Endothelial cell of umbilical vein (primary cell): ENCODE measurements at regions not wholly inside any gene's neighbourhood (a gene's known extent, or its start where the extent isn't known, plus 50 kb on each side); places are given as distances from the start of the nearest gene placed in this dataset.

Source experiments
- BruUV-seq: library from RNA; stranded (reverse); fragments of 400-500 nt; replicated peaks from 2 replicates; lab custom pipeline; 2021; lab: Mats Ljungman, UMichigan
- CTCF ChIA-PET: fragments of 300-600, 350-600 bp; sonication (Branson Sonifier 250); formaldehyde crosslinking; loops from one replicate; lab custom pipeline; 2021; ENCODE audit warnings: antibody characterized with exemption, inconsistent platforms; lab: Charles Lee
- POLR2A ChIA-PET: fragments of 300-600, 350-600 bp; sonication (Branson Sonifier 250); formaldehyde crosslinking; loops from one replicate; lab custom pipeline; 2021; ENCODE audit warnings: antibody characterized with exemption, inconsistent platforms; lab: Charles Lee
- DNase-seq: peaks from one replicate; pipeline ENCODE4 v3.0.0-alpha.2; 2011; ENCODE audit warnings: low read depth, low spot score
- FAIRE-seq: peaks from 2 replicates; lab custom pipeline; 2011; peaks lifted over from hg19 to GRCh38; lab: Jason Lieb, UNC
- H2AFZ ChIP-seq: 2 replicates; pipeline ENCODE4 v1.6.0; 2012; ENCODE audit warnings: low read depth, low read length, control low read depth, inconsistent platforms
- H3K27ac ChIP-seq: 2 replicates; pipeline ENCODE4 v1.5.1; 2011; ENCODE audit warnings: low read depth, mild to moderate bottlenecking, control low read depth, low read length, moderate library complexity; ENCODE audit not compliant: insufficient read depth
- H3K27me3 ChIP-seq, 2 experiments: 2 replicates each; pipeline versions ENCODE4 v1.6.0 to v1.6.1; 2011; ENCODE audit warnings: low read length in 2 of 2, mixed read lengths in 1 of 2; ENCODE audit not compliant: control insufficient read depth in 2 of 2, insufficient read depth in 2 of 2
- H3K36me3 ChIP-seq, 2 experiments: 2 replicates in 1 of 2; 3 replicates in 1 of 2; pipeline ENCODE4 v1.5.1; 2011; ENCODE audit warnings: low read length in 2 of 2, mild to moderate bottlenecking in 1 of 2, moderate library complexity in 1 of 2; ENCODE audit not compliant: control insufficient read depth in 2 of 2, insufficient read depth in 2 of 2; ENCODE audit errors: extremely low read depth in 1 of 2
- H3K4me1 ChIP-seq: 3 replicates; pipeline ENCODE4 v1.5.1; 2011; ENCODE audit warnings: mild to moderate bottlenecking, low read length; ENCODE audit not compliant: control insufficient read depth, insufficient read depth; ENCODE audit errors: extremely low read depth
- H3K4me2 ChIP-seq: 2 replicates; pipeline ENCODE4 v1.6.1; 2011; ENCODE audit warnings: low read length, control low read depth, mixed read lengths; ENCODE audit not compliant: insufficient read depth
- H3K4me3 ChIP-seq, 3 experiments: fragments of 200-600 bp in 1 of 3; sonication (generic), shearing (Covaris generic) in 1 of 3; replicated peaks in 1 of 3; 2 replicates each; pipeline ENCODE4 v1.5.1; 2011 to 2016; ENCODE audit warnings: control low read depth in 3 of 3, low read length in 3 of 3, mild to moderate bottlenecking in 2 of 3, inconsistent platforms in 1 of 3, low read depth in 1 of 3, moderate library complexity in 1 of 3; ENCODE audit not compliant: insufficient read depth in 1 of 3
- H3K79me2 ChIP-seq: 2 replicates; pipeline ENCODE4 v1.6.0; 2012; ENCODE audit warnings: low read length, inconsistent platforms; ENCODE audit not compliant: control insufficient read depth, insufficient read depth
- H3K9ac ChIP-seq: replicated peaks from 2 replicates; pipeline ENCODE3; 2011; ENCODE audit warnings: low read length, control low read depth; ENCODE audit not compliant: insufficient read depth; ENCODE audit errors: extremely low read depth
- H3K9me1 ChIP-seq: replicated peaks from 3 replicates; pipeline ENCODE4 v1.6.0; 2011; ENCODE audit warnings: mild to moderate bottlenecking, low read length; ENCODE audit not compliant: control insufficient read depth, insufficient read depth; ENCODE audit errors: extremely low read depth
- H3K9me3 ChIP-seq: replicated peaks from 2 replicates; pipeline ENCODE4 v1.5.1; 2012; ENCODE audit warnings: low read length, inconsistent platforms; ENCODE audit not compliant: control insufficient read depth, insufficient read depth
- H4K20me1 ChIP-seq: replicated peaks from 2 replicates; pipeline ENCODE3; 2011; ENCODE audit warnings: mild to moderate bottlenecking, low read length; ENCODE audit not compliant: control insufficient read depth, insufficient read depth; ENCODE audit errors: extremely low read depth
- EZH2 ChIP-seq: IDR thresholded peaks from 2 replicates; pipeline ENCODE4 v1.6.1; 2012; ENCODE audit warnings: borderline replicate concordance, low read depth, mild to moderate bottlenecking, moderate library complexity, low read length, inconsistent platforms; ENCODE audit not compliant: severe bottlenecking
- FOS ChIP-seq: IDR thresholded peaks from 2 replicates; pipeline ENCODE4 v1.6.1; 2011; ENCODE audit warnings: mild to moderate bottlenecking, low read length, moderate library complexity, borderline replicate concordance; ENCODE audit not compliant: insufficient read depth
- GATA2 ChIP-seq: IDR thresholded peaks from 2 replicates; pipeline ENCODE4 v1.7.0; 2011; ENCODE audit warnings: low read depth, mild to moderate bottlenecking, moderate library complexity, mixed read lengths, low read length; ENCODE audit not compliant: insufficient read length, insufficient read depth
- JUN ChIP-seq: IDR thresholded peaks from 2 replicates; pipeline ENCODE4 v1.6.1; 2011; ENCODE audit warnings: borderline replicate concordance, low read depth; ENCODE audit not compliant: insufficient read length, insufficient read depth
- MYC ChIP-seq: IDR thresholded peaks from one replicate; pipeline ENCODE4 v1.6.1; 2011; ENCODE audit warnings: mild to moderate bottlenecking, low read depth, low read length
- POLR2A ChIP-seq: IDR thresholded peaks from 2 replicates; pipeline ENCODE4 v1.6.1; 2012; ENCODE audit warnings: low read depth, mild to moderate bottlenecking, control low read depth, low read length
- POLR2AphosphoS5 ChIP-seq: IDR thresholded peaks from 2 replicates; pipeline ENCODE4 v1.6.1; 2012; ENCODE audit warnings: low read depth, mild to moderate bottlenecking, control low read depth, low read length, moderate library complexity; ENCODE audit not compliant: insufficient read depth
- dilution Hi-C: fragments of 300-500 bp; cut with MboI; formaldehyde crosslinking; loops from one replicate; pipeline ENCODE4 v1.15.0; 2019; ENCODE audit warnings: low sequenced_read_pairs; ENCODE audit not compliant: extremely low pct_ligation_motif_present
- intact Hi-C: fragments of 100-400 bp; cut with micrococcal nuclease; formaldehyde crosslinking; loops from one replicate; pipeline ENCODE4 v1.10.0; 2022
- TF ChIP-seq, protein P1 (sequence below), 2 donors: IDR thresholded peaks; 1 replicate in 1 of 2; 2 replicates in 1 of 2; pipeline ENCODE4 v1.5.1; 2011; ENCODE audit warnings: low read length in 2 of 2, mild to moderate bottlenecking in 2 of 2, moderate library complexity in 2 of 2, control low read depth in 1 of 2, inconsistent platforms in 1 of 2, low read depth in 1 of 2; ENCODE audit not compliant: insufficient read depth in 1 of 2; ENCODE audit errors: extremely low read depth in 1 of 2
- TF ChIP-seq, protein P2 (sequence below): IDR thresholded peaks from 2 replicates; pipeline ENCODE4 v1.6.1; 2011; ENCODE audit not compliant: insufficient read depth, insufficient read length

DNA sequence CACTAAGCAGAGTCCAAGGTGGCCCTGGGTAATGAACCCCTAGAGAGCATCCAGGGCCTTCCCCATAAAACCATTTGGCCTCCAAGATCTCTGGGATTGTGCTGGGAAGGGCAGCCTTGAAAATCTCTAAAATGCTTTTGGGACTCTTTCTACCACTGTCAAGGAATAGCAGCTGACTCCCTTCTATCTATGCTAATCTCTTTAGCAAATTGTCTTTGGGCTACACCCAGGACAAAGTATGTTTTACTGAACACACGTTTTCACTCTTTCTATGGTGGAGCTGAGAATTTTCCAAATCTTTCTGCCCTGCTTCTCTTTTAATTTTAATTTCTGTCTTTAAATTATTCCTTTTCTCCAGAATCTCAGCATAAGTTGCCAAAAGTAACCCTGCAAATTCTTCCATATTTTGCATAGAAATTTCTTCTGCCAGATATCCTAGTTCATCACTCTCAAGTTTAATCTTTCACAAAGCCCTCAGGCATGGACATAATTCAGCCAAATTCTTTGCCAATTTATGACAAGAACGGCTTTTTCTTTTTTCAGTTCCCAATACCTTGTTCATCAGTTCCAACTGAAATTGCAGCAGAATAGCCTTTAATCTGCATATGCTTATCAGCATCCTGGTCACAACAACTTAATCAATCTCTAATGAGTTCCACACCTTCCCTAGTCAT is 687.0 kb upstream of the ADGRL4 start:
- FAIRE-seq (no peak), DNase-seq (no peak)
- TF ChIP-seq FOS (no peak), POLR2A (no peak), MYC (no peak), EZH2 (no peak), JUN (no peak), POLR2AphosphoS5 (no peak), GATA2 (no peak)
- TF ChIP-seq, protein P1, sequence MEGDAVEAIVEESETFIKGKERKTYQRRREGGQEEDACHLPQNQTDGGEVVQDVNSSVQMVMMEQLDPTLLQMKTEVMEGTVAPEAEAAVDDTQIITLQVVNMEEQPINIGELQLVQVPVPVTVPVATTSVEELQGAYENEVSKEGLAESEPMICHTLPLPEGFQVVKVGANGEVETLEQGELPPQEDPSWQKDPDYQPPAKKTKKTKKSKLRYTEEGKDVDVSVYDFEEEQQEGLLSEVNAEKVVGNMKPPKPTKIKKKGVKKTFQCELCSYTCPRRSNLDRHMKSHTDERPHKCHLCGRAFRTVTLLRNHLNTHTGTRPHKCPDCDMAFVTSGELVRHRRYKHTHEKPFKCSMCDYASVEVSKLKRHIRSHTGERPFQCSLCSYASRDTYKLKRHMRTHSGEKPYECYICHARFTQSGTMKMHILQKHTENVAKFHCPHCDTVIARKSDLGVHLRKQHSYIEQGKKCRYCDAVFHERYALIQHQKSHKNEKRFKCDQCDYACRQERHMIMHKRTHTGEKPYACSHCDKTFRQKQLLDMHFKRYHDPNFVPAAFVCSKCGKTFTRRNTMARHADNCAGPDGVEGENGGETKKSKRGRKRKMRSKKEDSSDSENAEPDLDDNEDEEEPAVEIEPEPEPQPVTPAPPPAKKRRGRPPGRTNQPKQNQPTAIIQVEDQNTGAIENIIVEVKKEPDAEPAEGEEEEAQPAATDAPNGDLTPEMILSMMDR (IDR thresholded peaks at IDR 0.05; ENCODE audit: extremely low read depth in 1 of 2, insufficient read depth in 1 of 2, low read depth in 1 of 2, low read length in 2 of 2) = no peak
- TF ChIP-seq, protein P2, sequence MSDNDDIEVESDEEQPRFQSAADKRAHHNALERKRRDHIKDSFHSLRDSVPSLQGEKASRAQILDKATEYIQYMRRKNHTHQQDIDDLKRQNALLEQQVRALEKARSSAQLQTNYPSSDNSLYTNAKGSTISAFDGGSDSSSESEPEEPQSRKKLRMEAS = no peak
- H3K4me3 ChIP-seq = no peak overlapping the region
- BruUV-seq = no TSS peak
- no peak overlapping the region for H3K27ac ChIP-seq
- H3K27me3 ChIP-seq = no peaks in the 10 kb centered on the region
- H3K9ac ChIP-seq = no peak overlapping the region
- H3K4me1 ChIP-seq = no peaks in the 10 kb centered on the region
- POLR2A ChIA-PET = no interaction called here
- no peak overlapping the region for H3K4me2 ChIP-seq
- no peaks in the 10 kb centered on the region for H3K79me2 ChIP-seq
- H3K9me3 ChIP-seq = no peaks in the 10 kb centered on the region
- no peak overlapping the region for H2AFZ ChIP-seq
- CTCF ChIA-PET = no interaction called here
- no peaks in the 10 kb centered on the region for H3K36me3 ChIP-seq
- dilution Hi-C loops (no loop called here), intact Hi-C loops (no loop called here)
- no peaks in the 10 kb centered on the region for H4K20me1 ChIP-seq
- H3K9me1 ChIP-seq = no peaks in the 10 kb centered on the region
